ENCODE measurements at regions not wholly inside any gene's neighbourhood (a gene's known extent, or its start where the extent isn't known, plus 50 kb on each side); places are given as distances from the start of the nearest gene placed in this dataset.
A peak's percentile ranks its signal among the peaks of the same experiment; 100 is the strongest.

GRCh38 chr13:106433066-106433465 is 102.4 kb downstream of the EFNB2 start:
- no peak for DNase-seq

- DNase-seq = no peak
Measured at GRCh38 chr13:106432636-106433035, 102.8 kb downstream of the EFNB2 start.

GRCh38 chr13:106426909-106427308 is 108.6 kb downstream of the EFNB2 start:
- no peak for DNase-seq

GRCh38 chr13:106425661-106426060 is 109.8 kb downstream of the EFNB2 start:
- no peak for DNase-seq

- no peak for DNase-seq
Measured at GRCh38 chr13:106424805-106425204, 110.7 kb downstream of the EFNB2 start.

- no peak for DNase-seq
Measured at GRCh38 chr13:106423530-106423929, 111.9 kb downstream of the EFNB2 start.

- peak in 1 of 2 experiments; percentile 3 for DNase-seq
Measured at GRCh38 chr13:106418556-106418955, 116.9 kb downstream of the EFNB2 start.

- no peak for DNase-seq
Measured at GRCh38 chr13:106417467-106418110, 117.9 kb downstream of the EFNB2 start.

GRCh38 chr13:106416645-106417044 is 118.8 kb downstream of the EFNB2 start:
- DNase-seq = no peak

GRCh38 chr13:106415971-106416370 is 119.5 kb downstream of the EFNB2 start:
- no peak for DNase-seq

- DNase-seq = no peak
Measured at GRCh38 chr13:106415442-106415841, 120.0 kb downstream of the EFNB2 start.

- no peak for DNase-seq
Measured at GRCh38 chr13:106407338-106407737, 128.1 kb downstream of the EFNB2 start.

- DNase-seq = no peak
Measured at GRCh38 chr13:106405731-106406130, 129.7 kb downstream of the EFNB2 start.

GRCh38 chr13:106403280-106403679 is 132.2 kb downstream of the EFNB2 start:
- DNase-seq = no peak

GRCh38 chr13:106402866-106403265 is 132.6 kb downstream of the EFNB2 start:
- DNase-seq = no peak

GRCh38 chr13:106401081-106401480 is 134.4 kb downstream of the EFNB2 start:
- DNase-seq = no peak

GRCh38 chr13:106400289-106400688 is 135.2 kb downstream of the EFNB2 start:
- no peak for DNase-seq

GRCh38 chr13:106398289-106398688 is 137.2 kb downstream of the EFNB2 start:
- DNase-seq = no peak

- no peak for DNase-seq
Measured at GRCh38 chr13:106393776-106394175, 141.7 kb downstream of the EFNB2 start.

GRCh38 chr13:106391681-106392080 is 143.8 kb downstream of the EFNB2 start:
- DNase-seq = no peak

- DNase-seq = no peak
Measured at GRCh38 chr13:106391271-106391670, 144.2 kb downstream of the EFNB2 start.

- no peak for DNase-seq
Measured at GRCh38 chr13:106390367-106390766, 145.1 kb downstream of the EFNB2 start.

- DNase-seq = no peak
Measured at GRCh38 chr13:106385654-106386053, 149.8 kb downstream of the EFNB2 start.

- DNase-seq = no peak
Measured at GRCh38 chr13:106384516-106384915, 150.9 kb downstream of the EFNB2 start.

GRCh38 chr13:106383791-106384190 is 151.7 kb downstream of the EFNB2 start:
- DNase-seq = no peak
